Activated naive CD8-positive, alpha-beta T cell (primary cell): ENCODE measurements at regions not wholly inside any gene's neighbourhood (a gene's known extent, or its start where the extent isn't known, plus 50 kb on each side); places are given as distances from the start of the nearest gene placed in this dataset.

Experiments
- H3K27ac Mint-ChIP-seq: one replicate; pipeline ENCODE4 v1.8.0; 2021; ENCODE audit warnings: mixed read lengths
- H3K27me3 Mint-ChIP-seq: one replicate; pipeline ENCODE4 v1.8.0; 2021; ENCODE audit warnings: mixed read lengths
- H3K36me3 Mint-ChIP-seq: one replicate; pipeline ENCODE4 v1.8.0; 2021; ENCODE audit warnings: mixed read lengths
- H3K4me1 Mint-ChIP-seq: one replicate; pipeline ENCODE4 v1.8.0; 2021; ENCODE audit warnings: low read depth, mixed read lengths
- H3K4me3 Mint-ChIP-seq: one replicate; pipeline ENCODE4 v1.8.0; 2021; ENCODE audit warnings: mild to moderate bottlenecking, mixed read lengths
- H3K9me3 Mint-ChIP-seq: one replicate; pipeline ENCODE4 v1.8.0; 2021; ENCODE audit warnings: low read depth, mixed read lengths

DNA sequence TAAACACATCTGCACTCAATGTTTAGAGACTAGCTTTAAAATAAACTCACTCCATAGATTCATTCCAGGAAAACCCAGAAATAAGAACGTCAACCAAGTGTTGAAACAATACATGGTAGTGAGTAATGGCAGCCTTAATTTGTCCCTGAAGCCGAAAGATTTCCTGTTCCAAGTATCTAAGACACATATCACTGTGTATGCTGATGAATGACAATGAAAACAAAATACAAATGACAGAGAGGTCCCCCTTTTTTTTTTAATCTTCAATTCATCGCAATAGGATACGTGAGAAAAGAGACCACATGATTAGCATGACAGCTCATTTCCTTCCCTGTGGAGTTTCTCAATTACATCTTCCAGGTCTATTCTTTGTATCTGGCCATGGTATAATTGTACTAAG lies 160.5 kb upstream of the STK17B start:
- Mint-ChIP-seq H3K36me3 (no peaks in the 10 kb centered on the region), H3K4me1 (peaks cover 3% of the 10 kb centered on the region), H3K9me3 (no peaks in the 10 kb centered on the region), H3K27ac (no peak overlapping the region), H3K4me3 (no peak overlapping the region), H3K27me3 (no peaks in the 10 kb centered on the region)

DNA sequence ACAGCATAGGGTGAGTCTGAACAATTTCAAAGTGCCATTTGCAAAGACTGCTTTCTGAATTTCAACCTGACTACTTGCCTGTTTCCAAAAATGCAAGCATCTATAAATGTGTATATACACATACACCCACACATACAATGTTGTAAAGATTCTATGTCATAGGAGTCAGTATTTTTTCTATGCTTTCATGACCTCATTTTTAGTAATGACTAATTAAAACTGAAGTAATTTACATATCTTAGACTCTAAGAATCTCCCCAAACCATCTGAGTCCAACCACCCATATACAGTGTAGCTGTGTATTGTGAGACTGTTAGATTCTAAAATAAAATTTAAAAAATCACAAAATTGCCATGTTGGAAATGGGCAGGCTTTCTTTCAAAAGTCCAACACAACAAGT lies 162.0 kb upstream of the STK17B start:
- Mint-ChIP-seq H3K4me3 (no peak overlapping the region), H3K27me3 (no peaks in the 10 kb centered on the region), H3K27ac (no peak overlapping the region), H3K4me1 (peaks cover 3% of the 10 kb centered on the region), H3K9me3 (no peaks in the 10 kb centered on the region), H3K36me3 (no peaks in the 10 kb centered on the region)

DNA sequence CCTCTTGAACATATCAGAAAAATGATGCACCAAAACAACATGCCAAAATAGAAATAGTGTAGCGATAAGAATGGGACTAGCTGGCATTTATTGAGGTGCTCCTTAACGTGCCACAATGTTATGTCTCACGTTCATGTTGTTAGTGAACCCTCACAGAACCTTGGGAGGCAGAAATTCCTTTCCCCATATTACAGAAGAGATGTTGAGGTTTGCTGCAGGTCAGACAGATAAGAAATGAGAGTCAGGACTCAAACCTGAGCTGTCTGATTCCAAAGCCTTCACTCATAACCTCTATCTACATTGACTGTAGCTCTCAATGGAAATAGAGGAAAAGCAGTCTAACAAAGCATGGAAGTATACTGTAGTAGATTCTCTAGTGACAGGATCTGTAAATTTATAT lies 163.3 kb upstream of the STK17B start:
- Mint-ChIP-seq H3K9me3 (no peaks in the 10 kb centered on the region), H3K4me3 (no peak overlapping the region), H3K36me3 (no peaks in the 10 kb centered on the region), H3K4me1 (peaks cover 3% of the 10 kb centered on the region), H3K27me3 (no peaks in the 10 kb centered on the region), H3K27ac (no peak overlapping the region)

DNA sequence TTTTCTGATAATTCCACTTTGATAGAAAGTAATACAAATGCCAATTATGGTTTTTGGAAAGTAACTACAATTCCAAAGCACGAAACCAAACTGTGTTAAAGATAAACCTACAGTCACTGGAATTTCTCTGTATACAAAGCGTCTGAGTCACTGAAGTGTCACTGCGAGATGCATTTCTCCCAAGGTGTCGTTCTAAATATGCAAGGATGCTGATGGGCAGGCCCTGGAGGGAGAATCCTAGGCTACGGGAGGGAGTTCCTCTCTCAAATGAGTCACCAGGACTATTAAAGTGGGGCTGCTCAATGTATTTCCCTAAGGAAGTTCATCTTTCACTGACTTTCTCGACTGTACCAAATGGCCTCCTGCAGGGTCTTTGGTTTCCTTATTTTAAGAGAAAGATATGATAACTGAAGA lies 163.8 kb upstream of the STK17B start:
- H3K4me1 Mint-ChIP-seq, result peaks cover 3% of the 10 kb centered on the region
- H3K27ac Mint-ChIP-seq, result no peak overlapping the region
- no peaks in the 10 kb centered on the region for H3K27me3 Mint-ChIP-seq
- H3K36me3 Mint-ChIP-seq, result no peaks in the 10 kb centered on the region
- H3K9me3 Mint-ChIP-seq, result no peaks in the 10 kb centered on the region
- H3K4me3 Mint-ChIP-seq, result no peak overlapping the region

DNA sequence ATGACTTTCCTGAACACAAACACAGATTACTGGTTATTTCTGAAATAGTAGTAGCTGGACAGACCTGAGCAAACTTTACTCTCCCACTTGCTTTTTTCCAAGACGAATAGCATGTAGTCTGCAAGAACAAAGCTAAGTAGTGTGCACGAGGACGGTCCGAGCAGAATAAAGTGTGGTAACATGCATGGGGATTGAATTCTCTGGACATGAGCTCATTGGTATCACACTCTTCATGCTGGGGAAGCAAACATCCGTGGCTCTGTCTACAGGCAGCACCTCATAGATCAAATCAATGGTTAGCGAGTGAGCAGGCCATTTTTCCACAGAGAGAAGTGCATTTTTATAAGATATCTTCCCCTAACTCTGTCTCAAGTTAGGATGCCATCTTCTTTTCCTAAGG lies 164.8 kb upstream of the STK17B start:
- no peaks in the 10 kb centered on the region for H3K36me3 Mint-ChIP-seq
- no peak overlapping the region for H3K4me3 Mint-ChIP-seq
- peaks cover 3% of the 10 kb centered on the region for H3K4me1 Mint-ChIP-seq
- no peaks in the 10 kb centered on the region for H3K27me3 Mint-ChIP-seq
- no peaks in the 10 kb centered on the region for H3K9me3 Mint-ChIP-seq
- H3K27ac Mint-ChIP-seq, result no peak overlapping the region

DNA sequence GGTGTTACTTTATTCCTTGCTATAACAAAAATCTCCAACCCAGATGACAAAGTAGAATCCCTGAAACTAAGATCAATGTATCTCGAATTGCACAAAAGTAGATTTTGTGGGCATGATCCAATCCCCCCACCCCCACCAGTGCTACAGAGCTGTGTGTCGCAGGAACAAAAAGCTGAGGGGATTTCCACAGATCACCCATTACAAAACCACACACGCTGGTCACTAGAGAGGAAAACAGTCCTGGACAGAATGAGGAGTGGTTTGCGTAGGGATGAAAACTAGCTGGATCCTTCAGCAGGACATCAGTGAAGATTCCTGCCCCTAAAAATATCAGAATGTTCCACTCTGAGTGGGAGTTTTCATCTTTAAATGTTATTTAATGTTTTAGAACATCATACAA lies 165.3 kb upstream of the STK17B start:
- Mint-ChIP-seq H3K36me3 (no peaks in the 10 kb centered on the region), H3K4me3 (no peak overlapping the region), H3K27ac (no peak overlapping the region), H3K9me3 (no peaks in the 10 kb centered on the region), H3K27me3 (no peaks in the 10 kb centered on the region), H3K4me1 (peaks cover 3% of the 10 kb centered on the region)

DNA sequence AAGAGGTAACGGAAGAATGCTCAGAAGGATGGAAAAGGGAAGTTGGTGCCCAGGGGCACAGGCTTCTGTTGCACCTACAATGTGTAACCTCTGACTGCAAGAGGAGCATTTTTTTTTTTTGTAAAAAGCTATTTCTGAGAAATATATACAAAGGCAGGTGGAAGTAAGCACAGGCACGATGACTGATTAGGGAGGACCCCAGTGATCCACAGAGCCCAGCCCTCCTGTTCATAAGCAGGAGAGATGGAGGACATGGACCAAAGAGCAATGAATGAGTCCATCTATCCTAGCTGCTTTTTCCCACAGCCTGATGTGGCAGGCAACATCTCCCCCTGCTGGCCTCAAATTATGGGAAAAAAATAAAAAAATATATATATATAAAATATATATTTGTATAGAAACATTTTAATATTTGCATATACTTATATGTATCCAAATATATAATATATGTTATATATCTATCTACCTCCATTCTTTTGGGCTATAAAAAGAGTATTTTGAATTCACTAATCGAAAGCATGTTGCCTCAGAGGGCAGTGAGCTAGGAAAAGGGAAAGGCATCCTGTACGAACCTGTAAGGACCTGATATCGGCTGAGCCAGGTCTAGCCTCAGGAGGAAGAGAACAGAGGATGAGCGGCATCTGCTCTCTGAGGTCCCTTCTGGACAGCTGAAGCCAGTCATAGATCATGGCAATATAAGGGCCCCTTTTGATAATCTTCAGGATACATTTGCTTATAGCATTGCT lies 166.0 kb upstream of the STK17B start:
- H3K27me3 Mint-ChIP-seq, result no peaks in the 10 kb centered on the region
- no peaks in the 10 kb centered on the region for H3K36me3 Mint-ChIP-seq
- H3K9me3 Mint-ChIP-seq, result no peaks in the 10 kb centered on the region
- no peak overlapping the region for H3K4me3 Mint-ChIP-seq
- peaks cover 3% of the 10 kb centered on the region for H3K4me1 Mint-ChIP-seq
- H3K27ac Mint-ChIP-seq, result no peak overlapping the region

DNA sequence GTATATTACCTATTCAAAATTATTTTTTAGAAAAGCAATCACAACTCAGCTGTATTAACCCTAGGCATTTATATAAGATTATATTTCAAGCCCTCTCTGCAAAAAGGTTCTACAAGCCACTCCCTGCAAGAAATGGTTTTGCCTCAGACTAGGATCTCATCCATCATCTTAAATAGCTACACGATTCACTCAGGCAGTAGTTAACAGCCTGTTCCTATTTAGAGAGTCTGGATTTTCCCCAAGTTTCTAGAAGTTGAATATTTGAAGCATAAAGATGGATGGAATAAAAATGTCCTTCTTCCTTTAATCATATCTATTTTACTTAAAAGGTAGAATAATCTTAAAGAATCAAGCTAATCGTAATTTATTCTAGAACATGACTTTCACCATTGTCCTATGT lies 167.1 kb upstream of the STK17B start:
- H3K4me1 Mint-ChIP-seq, result peaks cover 3% of the 10 kb centered on the region
- H3K27ac Mint-ChIP-seq, result no peak overlapping the region
- no peaks in the 10 kb centered on the region for H3K9me3 Mint-ChIP-seq
- H3K27me3 Mint-ChIP-seq, result no peaks in the 10 kb centered on the region
- no peaks in the 10 kb centered on the region for H3K36me3 Mint-ChIP-seq
- H3K4me3 Mint-ChIP-seq, result no peak overlapping the region

DNA sequence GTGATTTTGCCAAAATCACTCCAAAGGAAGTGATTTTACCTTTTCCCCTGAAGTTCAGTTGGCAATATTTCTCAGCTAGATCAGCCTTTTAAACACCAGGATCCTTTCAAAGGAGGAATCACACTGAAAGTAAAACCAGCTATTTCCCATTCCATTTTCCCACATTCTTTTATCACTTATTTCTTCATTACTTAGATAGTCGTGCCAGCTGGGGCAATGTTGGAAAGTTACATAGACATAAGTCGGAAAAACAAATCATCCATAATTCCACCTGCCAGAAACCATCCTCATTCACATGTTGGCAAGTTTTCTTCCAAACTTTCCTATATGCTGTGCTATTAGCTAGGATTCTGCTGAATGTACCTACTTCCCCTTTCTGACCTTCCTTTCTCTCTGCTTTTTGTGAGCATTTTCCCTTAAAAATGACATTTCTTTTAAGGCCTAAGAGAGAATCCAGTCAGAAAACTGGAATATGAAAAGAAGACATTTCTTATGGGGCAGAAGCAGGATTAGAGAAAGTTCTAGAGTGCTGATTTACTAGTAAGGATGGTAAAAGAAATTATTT lies 170.0 kb upstream of the STK17B start:
- H3K27me3 Mint-ChIP-seq, result no peaks in the 10 kb centered on the region
- peaks cover 3% of the 10 kb centered on the region for H3K4me1 Mint-ChIP-seq
- no peak overlapping the region for H3K4me3 Mint-ChIP-seq
- no peaks in the 10 kb centered on the region for H3K36me3 Mint-ChIP-seq
- no peaks in the 10 kb centered on the region for H3K9me3 Mint-ChIP-seq
- no peak overlapping the region for H3K27ac Mint-ChIP-seq

DNA sequence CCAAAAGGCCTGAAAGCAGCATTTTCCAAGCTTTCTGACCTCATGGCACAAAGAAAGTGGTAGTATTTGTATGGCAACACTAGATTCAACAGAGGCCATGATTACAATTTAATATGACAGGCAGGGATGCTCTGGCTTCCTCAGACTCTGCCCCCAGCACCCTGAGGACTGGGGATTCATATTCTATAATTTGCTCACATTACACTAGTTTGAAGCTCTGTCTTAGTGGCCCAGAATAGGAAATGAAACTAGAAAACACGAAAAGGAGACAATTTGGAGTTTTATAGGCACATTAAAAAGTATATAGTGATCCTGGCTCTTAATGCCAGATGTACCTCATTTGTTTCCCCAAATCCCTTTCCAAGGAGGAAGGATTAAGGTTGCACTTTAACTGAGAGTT lies 173.0 kb upstream of the STK17B start:
- Mint-ChIP-seq H3K36me3 (no peaks in the 10 kb centered on the region), H3K4me1 (no peaks in the 10 kb centered on the region), H3K4me3 (no peak overlapping the region), H3K9me3 (no peaks in the 10 kb centered on the region), H3K27ac (no peak overlapping the region), H3K27me3 (no peaks in the 10 kb centered on the region)

DNA sequence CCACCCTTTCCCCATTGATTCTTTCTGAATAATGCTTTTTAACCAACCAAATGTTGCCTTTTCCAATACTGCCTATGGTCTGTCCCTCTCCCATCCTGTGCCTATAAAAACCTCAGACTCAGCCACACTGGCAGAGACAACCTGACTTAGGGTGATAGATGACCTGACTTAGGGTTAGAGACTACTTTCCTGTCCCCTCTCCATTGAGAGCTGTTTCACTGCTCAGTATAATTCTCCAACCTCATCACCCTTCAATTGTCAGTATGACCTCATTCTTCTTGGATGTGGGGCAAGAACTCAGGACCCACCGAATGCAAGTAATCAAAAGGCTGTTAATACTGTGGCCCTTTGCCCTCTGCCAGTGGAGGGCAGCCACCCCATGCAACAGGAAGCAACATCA lies 182.3 kb upstream of the STK17B start:
- Mint-ChIP-seq H3K9me3 (peaks cover 5% of the 10 kb centered on the region), H3K4me1 (no peaks in the 10 kb centered on the region), H3K27me3 (peaks cover 5% of the 10 kb centered on the region), H3K4me3 (no peak overlapping the region), H3K36me3 (peaks cover 9% of the 10 kb centered on the region), H3K27ac (no peak overlapping the region)

DNA sequence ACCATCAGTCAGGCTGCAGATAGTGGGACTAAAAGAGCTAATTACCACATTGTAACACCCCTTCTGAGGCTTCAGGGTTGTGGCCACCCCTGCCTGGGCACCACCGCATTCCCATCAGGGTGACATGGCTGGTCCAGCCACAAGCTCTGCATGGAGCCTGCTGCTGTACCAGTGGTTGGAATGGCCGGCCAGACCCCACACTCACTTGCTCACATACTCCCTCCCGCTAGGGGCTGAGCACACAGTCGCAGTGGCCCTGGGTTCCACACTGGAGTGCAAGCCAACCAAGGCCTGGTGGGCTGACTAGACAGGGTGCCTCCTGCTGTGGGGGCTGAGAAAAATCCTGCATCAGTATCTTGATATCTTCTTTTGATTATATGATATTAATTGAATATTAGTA lies 182.8 kb upstream of the STK17B start:
- Mint-ChIP-seq H3K36me3 (peaks cover 9% of the 10 kb centered on the region), H3K4me3 (no peak overlapping the region), H3K27ac (no peak overlapping the region), H3K9me3 (peaks cover 5% of the 10 kb centered on the region), H3K4me1 (no peaks in the 10 kb centered on the region), H3K27me3 (peaks cover 5% of the 10 kb centered on the region)

DNA sequence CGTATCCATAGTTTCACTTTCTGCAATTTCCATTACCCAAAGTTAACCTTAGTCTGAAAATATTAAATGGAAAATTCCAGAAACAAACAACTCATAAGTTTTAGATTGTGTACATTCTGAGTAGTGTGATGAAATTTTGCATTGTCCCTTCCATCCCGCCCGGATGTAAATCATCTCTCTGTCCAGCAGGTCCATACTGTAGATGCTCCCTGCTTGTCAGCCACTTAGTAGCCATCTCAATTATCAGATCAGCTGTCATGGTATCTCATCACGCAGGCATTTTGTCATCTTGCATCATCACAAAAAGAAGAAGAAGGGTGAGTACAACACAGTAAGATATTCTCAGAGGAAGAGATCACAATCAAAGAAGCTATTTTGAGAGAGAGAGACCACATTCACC lies 185.0 kb upstream of the STK17B start:
- peaks cover 7% of the 10 kb centered on the region for H3K36me3 Mint-ChIP-seq
- H3K4me3 Mint-ChIP-seq, result no peak overlapping the region
- H3K27me3 Mint-ChIP-seq, result peaks cover 5% of the 10 kb centered on the region
- peaks cover 5% of the 10 kb centered on the region for H3K9me3 Mint-ChIP-seq
- no peak overlapping the region for H3K27ac Mint-ChIP-seq
- H3K4me1 Mint-ChIP-seq, result no peaks in the 10 kb centered on the region

DNA sequence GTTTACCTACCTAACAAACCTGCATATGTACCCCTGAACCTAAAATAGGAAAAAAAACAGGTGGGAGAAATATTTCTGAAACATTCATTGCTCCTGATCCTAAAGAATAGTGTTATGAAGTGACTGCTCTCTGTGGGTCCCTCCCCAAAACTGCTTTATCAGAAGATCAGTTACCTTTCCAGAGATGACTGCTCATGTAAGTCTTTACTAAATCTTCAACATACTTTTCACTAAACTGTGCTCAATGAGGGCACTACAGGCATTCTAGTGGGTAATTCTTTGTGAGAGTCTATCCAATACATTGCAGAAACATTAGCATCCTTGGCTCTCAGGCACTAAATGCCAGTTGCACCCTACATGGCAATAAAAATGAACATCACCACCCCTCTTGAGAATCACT lies 189.3 kb upstream of the STK17B start:
- peaks cover 1% of the 10 kb centered on the region for H3K4me1 Mint-ChIP-seq
- H3K4me3 Mint-ChIP-seq, result no peak overlapping the region
- no peaks in the 10 kb centered on the region for H3K9me3 Mint-ChIP-seq
- no peak overlapping the region for H3K27ac Mint-ChIP-seq
- H3K36me3 Mint-ChIP-seq, result no peaks in the 10 kb centered on the region
- peaks cover 3% of the 10 kb centered on the region for H3K27me3 Mint-ChIP-seq

DNA sequence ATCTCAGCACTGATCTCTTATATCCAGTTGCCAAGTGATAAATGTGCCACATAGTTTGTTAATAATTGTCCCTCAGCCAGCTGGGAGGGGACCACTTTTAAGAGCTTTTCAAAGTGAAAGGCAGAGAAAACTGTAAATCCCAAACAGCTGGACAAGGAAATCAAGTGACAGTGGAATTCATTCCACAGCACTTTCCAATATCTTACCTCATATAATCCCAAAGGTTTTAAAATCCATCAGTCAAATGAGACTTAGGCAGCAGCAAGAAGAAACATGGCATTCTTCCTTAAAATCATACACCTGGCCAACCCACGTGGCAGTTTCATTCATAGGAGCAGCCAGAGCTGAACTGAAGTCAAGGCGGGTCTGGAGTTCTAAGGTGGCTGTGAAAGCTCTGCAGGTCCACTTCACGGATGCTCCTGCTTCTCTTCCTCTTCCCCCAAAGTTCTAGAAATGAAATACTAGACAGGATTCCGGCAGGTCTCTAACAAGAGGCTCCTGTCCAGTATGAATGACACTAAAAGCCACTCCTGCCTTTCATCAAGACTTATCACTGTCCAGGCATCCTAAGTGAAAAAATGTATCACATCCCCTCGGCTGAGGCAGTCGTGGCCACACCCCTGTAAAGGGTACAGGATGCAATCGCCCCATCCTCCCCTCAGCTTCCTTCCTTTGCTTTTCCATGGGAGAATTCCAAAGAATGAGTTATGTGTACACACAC lies 190.4 kb upstream of the STK17B start:
- H3K27me3 Mint-ChIP-seq, result peaks cover 2% of the 10 kb centered on the region
- no peak overlapping the region for H3K27ac Mint-ChIP-seq
- H3K4me1 Mint-ChIP-seq, result peaks cover 4% of the 10 kb centered on the region
- no peaks in the 10 kb centered on the region for H3K36me3 Mint-ChIP-seq
- no peaks in the 10 kb centered on the region for H3K9me3 Mint-ChIP-seq
- H3K4me3 Mint-ChIP-seq, result no peak overlapping the region
